DND-41 (cell line): ENCODE measurements at regions not wholly inside any gene's neighbourhood (a gene's known extent, or its start where the extent isn't known, plus 50 kb on each side); places are given as distances from the start of the nearest gene placed in this dataset.

Source experiments
- EZH2 ChIP-seq: IDR thresholded peaks from 3 replicates; pipeline ENCODE4 v1.6.1; 2012; ENCODE audit warnings: borderline replicate concordance, low read depth, mild to moderate bottlenecking, moderate library complexity, low read length, inconsistent platforms; ENCODE audit not compliant: severe bottlenecking
- TF ChIP-seq, protein P1 (sequence below): IDR thresholded peaks from 2 replicates; pipeline ENCODE4 v1.5.1; 2012; ENCODE audit warnings: borderline replicate concordance, low read length, moderate library complexity, mild to moderate bottlenecking; ENCODE audit not compliant: poor library complexity, severe bottlenecking; ENCODE audit errors: extremely low read depth

GRCh38 chr6:50510361-50510760 is 203.0 kb upstream of the TFAP2D start:
- TF ChIP-seq, protein P1, sequence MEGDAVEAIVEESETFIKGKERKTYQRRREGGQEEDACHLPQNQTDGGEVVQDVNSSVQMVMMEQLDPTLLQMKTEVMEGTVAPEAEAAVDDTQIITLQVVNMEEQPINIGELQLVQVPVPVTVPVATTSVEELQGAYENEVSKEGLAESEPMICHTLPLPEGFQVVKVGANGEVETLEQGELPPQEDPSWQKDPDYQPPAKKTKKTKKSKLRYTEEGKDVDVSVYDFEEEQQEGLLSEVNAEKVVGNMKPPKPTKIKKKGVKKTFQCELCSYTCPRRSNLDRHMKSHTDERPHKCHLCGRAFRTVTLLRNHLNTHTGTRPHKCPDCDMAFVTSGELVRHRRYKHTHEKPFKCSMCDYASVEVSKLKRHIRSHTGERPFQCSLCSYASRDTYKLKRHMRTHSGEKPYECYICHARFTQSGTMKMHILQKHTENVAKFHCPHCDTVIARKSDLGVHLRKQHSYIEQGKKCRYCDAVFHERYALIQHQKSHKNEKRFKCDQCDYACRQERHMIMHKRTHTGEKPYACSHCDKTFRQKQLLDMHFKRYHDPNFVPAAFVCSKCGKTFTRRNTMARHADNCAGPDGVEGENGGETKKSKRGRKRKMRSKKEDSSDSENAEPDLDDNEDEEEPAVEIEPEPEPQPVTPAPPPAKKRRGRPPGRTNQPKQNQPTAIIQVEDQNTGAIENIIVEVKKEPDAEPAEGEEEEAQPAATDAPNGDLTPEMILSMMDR, result no peak
- no peak for TF ChIP-seq EZH2
